Muscle of leg (tissue), 3 donors: ENCODE measurements at regions not wholly inside any gene's neighbourhood (a gene's known extent, or its start where the extent isn't known, plus 50 kb on each side); places are given as distances from the start of the nearest gene placed in this dataset.
A peak's percentile ranks its signal among the peaks of the same experiment; 100 is the strongest.
"Not testable (repeated sequence)": the region's sequence is repeated elsewhere in the genome, so short reads cannot be mapped to it uniquely, and the experiment has no call there.

ENCODE experiments used
- DNase-seq: peaks from one replicate; pipeline ENCODE4 v3.0.0; 2013
- H3K27ac ChIP-seq: one replicate; pipeline ENCODE4 v1.5.1; 2013; ENCODE audit warnings: mild to moderate bottlenecking, low read length, control low read depth
- H3K27me3 ChIP-seq: one replicate; pipeline ENCODE4 v1.6.1; 2013; ENCODE audit warnings: low read length; ENCODE audit not compliant: control insufficient read depth, insufficient read depth
- H3K36me3 ChIP-seq: one replicate; pipeline ENCODE4 v1.6.1; 2013; ENCODE audit warnings: low read length; ENCODE audit not compliant: control insufficient read depth, insufficient read depth
- H3K4me1 ChIP-seq: one replicate; pipeline ENCODE4 v1.6.1; 2013; ENCODE audit warnings: low read length; ENCODE audit not compliant: control insufficient read depth, insufficient read depth
- H3K4me3 ChIP-seq: one replicate; pipeline ENCODE4 v1.5.1; 2013; ENCODE audit warnings: low read length, control low read depth
- H3K9me3 ChIP-seq: replicated peaks from 2 replicates; pipeline ENCODE4 v1.6.1; 2013; ENCODE audit warnings: low read depth, low read length; ENCODE audit not compliant: control insufficient read depth
- WGBS: methylation state at CpG from one replicate; pipeline ENCODE4 v1.1.5; 2013; ENCODE audit warnings: missing lambda C conversion rate; ENCODE audit not compliant: insufficient coverage; 5-methylcytosine and 5-hydroxymethylcytosine counted together

- Histone ChIP-seq H3K27ac (no peak overlapping the region), H3K4me1 (no peaks in the 10 kb centered on the region), H3K4me3 (no peak overlapping the region), H3K27me3 (no peaks in the 10 kb centered on the region), H3K36me3 (no peaks in the 10 kb centered on the region), H3K9me3 (no peaks in the 10 kb centered on the region)
- 29% methylated on average over 1 of the region's 5 CpGs for WGBS
- DNase-seq, result no peak
Observed at GRCh38 chr17:20924306-20924705, 118.5 kb downstream of the USP22 start.

- Histone ChIP-seq H3K36me3 (no peaks in the 10 kb centered on the region), H3K27ac (no peak overlapping the region), H3K27me3 (no peaks in the 10 kb centered on the region), H3K9me3 (no peaks in the 10 kb centered on the region), H3K4me3 (no peak overlapping the region), H3K4me1 (no peaks in the 10 kb centered on the region)
- WGBS, result no CpG with 5 or more reads among the region's 3 CpGs
- DNase-seq, result no peak
Observed at GRCh38 chr17:20925091-20925490, 117.7 kb downstream of the USP22 start.

- Histone ChIP-seq H3K36me3 (no peaks in the 10 kb centered on the region), H3K4me1 (no peaks in the 10 kb centered on the region), H3K27me3 (no peaks in the 10 kb centered on the region), H3K27ac (no peak overlapping the region), H3K4me3 (no peak overlapping the region), H3K9me3 (no peaks in the 10 kb centered on the region)
- WGBS, result no CpG with 5 or more reads among the region's 2 CpGs
- no peak for DNase-seq
Observed at GRCh38 chr17:20925954-20926353, 116.9 kb downstream of the USP22 start.

- WGBS, result no CpG with 5 or more reads among the region's 2 CpGs
- no peaks in the 10 kb centered on the region for H3K27me3 ChIP-seq
- DNase-seq, result no peak
- no peak overlapping the region for H3K27ac ChIP-seq
- no peaks in the 10 kb centered on the region for H3K36me3 ChIP-seq
- H3K4me1 ChIP-seq, result no peaks in the 10 kb centered on the region
- H3K4me3 ChIP-seq, result no peak overlapping the region
- H3K9me3 ChIP-seq, result no peaks in the 10 kb centered on the region
Observed at GRCh38 chr17:20926532-20926931, 116.3 kb downstream of the USP22 start.

GRCh38 chr17:20927308-20927977, 115.4 kb downstream of the USP22 start:
- Histone ChIP-seq H3K4me1 (no peaks in the 10 kb centered on the region), H3K4me3 (no peak overlapping the region), H3K9me3 (no peaks in the 10 kb centered on the region), H3K27ac (no peak overlapping the region), H3K36me3 (no peaks in the 10 kb centered on the region), H3K27me3 (no peaks in the 10 kb centered on the region)
- DNase-seq, result peak; percentile 19
- WGBS, result no CpG with 5 or more reads among the region's 7 CpGs

- Histone ChIP-seq H3K36me3 (no peaks in the 10 kb centered on the region), H3K27ac (no peak overlapping the region), H3K4me1 (no peaks in the 10 kb centered on the region), H3K27me3 (no peaks in the 10 kb centered on the region), H3K9me3 (no peaks in the 10 kb centered on the region), H3K4me3 (no peak overlapping the region)
- no peak for DNase-seq
- 81% methylated on average over 2 of the region's 5 CpGs for WGBS
Observed at GRCh38 chr17:20929334-20929733, 113.5 kb downstream of the USP22 start.

- H3K4me1 ChIP-seq, result no peaks in the 10 kb centered on the region
- no peaks in the 10 kb centered on the region for H3K27me3 ChIP-seq
- H3K4me3 ChIP-seq, result no peak overlapping the region
- no peaks in the 10 kb centered on the region for H3K36me3 ChIP-seq
- WGBS, result no CpG with 5 or more reads among the region's 5 CpGs
- H3K9me3 ChIP-seq, result no peaks in the 10 kb centered on the region
- no peak for DNase-seq
- H3K27ac ChIP-seq, result no peak overlapping the region
Observed at GRCh38 chr17:20930081-20930760, 112.6 kb downstream of the USP22 start.

GRCh38 chr17:20933040-20933439, 109.8 kb downstream of the USP22 start:
- not testable (repeated sequence) for H3K4me1 ChIP-seq, H3K9me3 ChIP-seq, H3K36me3 ChIP-seq, DNase-seq, H3K27me3 ChIP-seq, H3K4me3 ChIP-seq, H3K27ac ChIP-seq
- no CpG with 5 or more reads among the region's 3 CpGs for WGBS

- no peaks in the 10 kb centered on the region for H3K9me3 ChIP-seq
- H3K4me3 ChIP-seq, result no peak overlapping the region
- DNase-seq, result no peak
- no peaks in the 10 kb centered on the region for H3K4me1 ChIP-seq
- H3K27ac ChIP-seq, result no peak overlapping the region
- H3K27me3 ChIP-seq, result no peaks in the 10 kb centered on the region
- H3K36me3 ChIP-seq, result no peaks in the 10 kb centered on the region
Observed at GRCh38 chr17:20934288-20934687, 108.5 kb downstream of the USP22 start.

- no CpG with 5 or more reads among the region's 2 CpGs for WGBS
- Histone ChIP-seq H3K36me3 (no peaks in the 10 kb centered on the region), H3K9me3 (no peaks in the 10 kb centered on the region), H3K27ac (no peak overlapping the region), H3K4me1 (no peaks in the 10 kb centered on the region), H3K4me3 (no peak overlapping the region), H3K27me3 (no peaks in the 10 kb centered on the region)
- peak; percentile 58 for DNase-seq
Observed at GRCh38 chr17:20935740-20936139, 107.1 kb downstream of the USP22 start.
